ENCODE measurements at regions not wholly inside any gene's neighbourhood (a gene's known extent, or its start where the extent isn't known, plus 50 kb on each side); places are given as distances from the start of the nearest gene placed in this dataset.

- no peak for DNase-seq (ENCODE audit: low read depth)
These were observed 950.5 kb upstream of the INTU start for GRCh38 chr4:126682250-126682649.

- no peak for DNase-seq (ENCODE audit: low read depth)
These were observed 946.3 kb upstream of the INTU start for GRCh38 chr4:126686491-126686890.

DNA sequence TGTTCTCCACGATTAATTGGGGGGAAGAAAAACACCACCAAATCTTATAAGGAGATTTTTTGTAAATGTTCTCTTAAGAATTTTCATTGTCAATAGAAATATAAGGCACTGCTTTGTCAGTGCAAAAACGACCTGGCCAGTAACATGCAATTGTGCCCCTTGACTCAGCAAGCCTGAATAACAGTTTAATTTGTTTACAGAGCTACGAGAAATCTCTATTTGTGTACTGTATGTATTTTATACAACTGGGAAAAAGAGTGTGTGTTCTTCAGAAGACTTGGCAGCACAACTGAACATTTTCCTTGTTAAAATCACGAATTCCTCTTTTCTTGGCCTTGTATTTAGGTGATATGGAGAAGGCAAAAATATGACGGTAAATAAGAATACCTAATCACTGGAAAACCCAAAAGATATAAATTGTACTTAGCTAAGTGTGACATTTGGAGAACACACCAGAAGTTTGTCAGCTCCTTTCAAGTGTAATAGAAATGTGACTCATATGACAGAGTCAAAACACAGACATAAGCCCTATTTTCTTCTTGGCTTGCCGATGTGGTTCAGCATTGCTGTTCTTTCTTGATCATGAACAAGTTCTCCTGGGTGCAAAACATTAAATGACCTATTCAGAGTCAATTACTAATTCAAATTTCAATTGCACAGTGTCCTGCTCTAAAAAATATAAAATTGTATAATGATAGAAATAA, 945.0 kb upstream of the INTU start:
- no peak for DNase-seq (ENCODE audit: low read depth)

GRCh38 chr4:126691797-126692196, 941.0 kb upstream of the INTU start:
- DNase-seq (ENCODE audit: low read depth): no peak

GRCh38 chr4:126697748-126698147, 935.0 kb upstream of the INTU start:
- DNase-seq (ENCODE audit: low read depth): no peak

GRCh38 chr4:126698224-126698623, 934.5 kb upstream of the INTU start:
- no peak for DNase-seq (ENCODE audit: low read depth)

- no peak for DNase-seq (ENCODE audit: low read depth)
These were observed 931.0 kb upstream of the INTU start for GRCh38 chr4:126701756-126702155.

- no peak for DNase-seq (ENCODE audit: low read depth)
These were observed 930.0 kb upstream of the INTU start for GRCh38 chr4:126702747-126703146.

DNA sequence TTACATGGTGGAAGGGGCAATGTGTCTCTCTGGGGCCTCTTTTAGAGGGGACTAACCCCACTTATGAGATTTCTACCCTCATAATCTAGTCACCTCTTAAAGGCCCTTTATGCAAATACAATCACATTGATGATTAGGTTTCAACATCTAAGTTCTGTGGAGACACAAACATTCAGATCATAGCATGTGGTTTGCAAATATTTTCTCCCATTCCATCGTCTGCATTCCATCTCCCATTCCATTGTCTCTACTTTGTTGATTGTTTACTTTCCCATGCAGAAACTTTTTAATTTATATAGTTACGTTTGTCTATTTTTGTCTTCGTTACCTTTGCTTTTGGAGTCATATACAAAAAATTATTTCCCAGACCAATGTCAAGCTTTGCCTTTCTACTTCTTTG, 927.5 kb upstream of the INTU start:
- no peak for DNase-seq (ENCODE audit: low read depth)

DNA sequence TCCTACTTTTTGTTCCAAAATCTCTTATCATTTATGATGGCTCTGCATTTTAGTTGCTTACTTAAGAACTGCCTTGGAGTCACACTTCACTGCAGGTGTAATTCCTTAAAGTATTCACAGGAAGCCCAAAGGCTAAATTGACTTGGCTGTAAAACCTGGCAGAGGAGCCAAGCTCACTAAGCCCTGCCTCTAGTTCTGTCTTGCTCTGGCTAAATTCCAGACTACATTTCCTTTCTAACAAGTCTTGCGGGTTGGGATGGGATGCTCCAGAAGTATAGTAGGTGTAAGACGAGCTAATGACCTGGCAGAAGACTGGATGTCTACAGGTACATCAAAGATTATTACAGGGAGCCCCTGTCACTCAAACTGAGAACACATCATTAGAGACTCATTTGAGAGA, 924.0 kb upstream of the INTU start:
- DNase-seq (ENCODE audit: low read depth): no peak

- DNase-seq (ENCODE audit: low read depth): no peak
These were observed 921.8 kb upstream of the INTU start for GRCh38 chr4:126710935-126711334.

DNA sequence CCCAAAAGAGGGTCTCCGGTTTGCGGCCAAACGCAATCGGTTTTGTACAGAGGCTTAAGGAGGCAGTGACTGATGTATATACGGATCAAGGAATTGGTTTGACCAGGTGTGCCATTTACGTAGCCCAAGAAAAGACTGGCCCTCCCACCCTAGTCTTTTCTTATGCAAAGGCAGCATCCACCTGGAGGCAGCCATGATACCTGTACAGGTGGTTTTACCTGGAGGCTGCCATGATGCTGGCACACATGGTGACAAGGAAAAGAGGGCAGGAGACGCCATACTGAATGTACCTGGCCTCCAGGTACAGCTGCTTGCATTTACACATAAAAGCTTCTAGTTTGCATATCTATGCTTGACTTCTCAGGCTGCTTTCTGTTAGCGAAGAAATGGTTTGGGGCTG, 917.7 kb upstream of the INTU start:
- no peak for DNase-seq (ENCODE audit: low read depth)

- no peak for DNase-seq (ENCODE audit: low read depth)
These were observed 917.1 kb upstream of the INTU start for GRCh38 chr4:126715681-126716080.

- DNase-seq (ENCODE audit: low read depth): no peak
These were observed 914.6 kb upstream of the INTU start for GRCh38 chr4:126718136-126718535.

DNA sequence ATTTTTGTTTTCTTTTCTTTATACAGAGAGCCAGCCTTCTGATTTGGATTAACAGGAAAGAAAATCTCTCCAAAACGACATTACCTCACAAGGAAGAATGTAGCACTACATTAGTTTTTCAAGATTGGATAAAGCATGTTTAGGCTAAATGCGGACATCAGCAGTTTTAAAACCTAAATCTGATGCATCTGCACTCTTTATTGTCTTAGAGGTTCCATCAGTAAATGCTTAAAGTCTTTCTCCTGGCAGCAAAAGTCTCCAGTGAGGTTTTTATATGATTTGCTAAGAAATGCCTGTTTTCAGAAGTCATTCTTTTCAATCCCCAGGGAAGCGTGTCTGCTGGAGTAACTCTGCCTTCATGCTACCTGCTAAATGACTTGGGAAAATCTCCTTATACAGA, 912.9 kb upstream of the INTU start:
- DNase-seq (ENCODE audit: low read depth): no peak

- DNase-seq (ENCODE audit: low read depth): no peak
These were observed 906.9 kb upstream of the INTU start for GRCh38 chr4:126725906-126726305.

- no peak for DNase-seq (ENCODE audit: low read depth)
These were observed 905.3 kb upstream of the INTU start for GRCh38 chr4:126727461-126727860.

DNA sequence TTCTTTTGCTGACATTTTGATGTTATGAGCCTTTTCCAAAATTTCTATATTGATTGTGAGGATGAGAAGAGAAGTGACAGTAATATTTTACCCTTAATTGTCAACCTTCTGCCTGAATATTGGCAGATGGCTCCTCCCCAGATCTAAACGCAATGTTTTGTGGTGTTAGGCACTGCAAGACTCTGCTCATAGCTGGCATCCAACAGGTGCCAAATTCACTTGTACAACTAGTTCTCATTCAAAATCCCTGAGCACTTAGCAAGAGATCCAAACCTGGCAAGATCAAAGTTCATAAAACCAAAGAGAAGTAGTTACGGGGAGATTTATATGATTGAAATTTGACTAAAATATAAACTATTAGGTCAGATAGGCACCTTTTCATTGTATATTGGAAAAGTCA, 901.7 kb upstream of the INTU start:
- DNase-seq (ENCODE audit: low read depth): no peak

DNA sequence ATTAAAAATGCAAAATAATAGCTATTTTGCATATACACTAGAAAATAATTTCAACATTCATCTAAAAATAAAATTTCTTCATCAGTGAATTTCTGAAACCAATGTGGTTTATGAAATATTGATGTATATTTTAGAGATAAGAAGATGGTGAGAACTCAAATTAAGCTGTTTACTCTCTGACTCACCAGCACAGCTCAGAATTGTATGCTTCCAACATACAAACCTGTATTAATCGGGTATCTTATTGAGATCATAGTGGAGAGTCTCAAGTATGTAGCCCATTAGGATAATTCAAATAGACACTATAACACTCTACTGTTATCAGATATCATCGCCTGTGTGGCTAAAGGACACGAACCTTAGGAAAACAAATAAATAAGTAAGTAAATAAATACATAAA, 899.5 kb upstream of the INTU start:
- no peak for DNase-seq (ENCODE audit: low read depth)

GRCh38 chr4:126734465-126734864, 898.3 kb upstream of the INTU start:
- no peak for DNase-seq (ENCODE audit: low read depth)

- no peak for DNase-seq (ENCODE audit: low read depth)
These were observed 897.2 kb upstream of the INTU start for GRCh38 chr4:126735294-126736132.

GRCh38 chr4:126736133-126736518, 896.6 kb upstream of the INTU start:
- no peak for DNase-seq (ENCODE audit: low read depth)

GRCh38 chr4:126737899-126738526, 894.7 kb upstream of the INTU start:
- DNase-seq (ENCODE audit: low read depth): no peak

Measured in activated T-cell treated with anti-CD3 and anti-CD28 coated beads for 48 hours (primary cell).